ENCODE measurements at regions not wholly inside any gene's neighbourhood (a gene's known extent, or its start where the extent isn't known, plus 50 kb on each side); places are given as distances from the start of the nearest gene placed in this dataset.

- Histone ChIP-seq H3K4me1 (ENCODE audit: low read depth) (no peaks in the 10 kb centered on the region), H3K4me3 (no peak overlapping the region), H3K36me3 (ENCODE audit: low read depth) (no peaks in the 10 kb centered on the region), H3K9me3 (no peaks in the 10 kb centered on the region)
- no peak for DNase-seq
- intact Hi-C loops (cut with DNase I, micrococcal nuclease): no loop called here
- TF ChIP-seq CTCF (IDR thresholded peaks at IDR 0.05): no peak
- no peak for ATAC-seq
Observed at GRCh38 chr4:164440199-164440598, 313.7 kb upstream of the SMIM31 start.

GRCh38 chr4:164441109-164441508 is 312.8 kb upstream of the SMIM31 start:
- Histone ChIP-seq H3K4me3 (no peak overlapping the region), H3K36me3 (ENCODE audit: low read depth) (no peaks in the 10 kb centered on the region), H3K4me1 (ENCODE audit: low read depth) (no peaks in the 10 kb centered on the region), H3K9me3 (no peaks in the 10 kb centered on the region)
- intact Hi-C loops (cut with DNase I, micrococcal nuclease): no loop called here
- no peak for ATAC-seq
- DNase-seq: no peak
- TF ChIP-seq CTCF (IDR thresholded peaks at IDR 0.05): no peak

- Histone ChIP-seq H3K4me3 (no peak overlapping the region), H3K36me3 (ENCODE audit: low read depth) (no peaks in the 10 kb centered on the region), H3K4me1 (ENCODE audit: low read depth) (no peaks in the 10 kb centered on the region), H3K9me3 (no peaks in the 10 kb centered on the region)
- ATAC-seq (no peak), DNase-seq (no peak)
- TF ChIP-seq CTCF (IDR thresholded peaks at IDR 0.05): no peak
- intact Hi-C loops (cut with DNase I, micrococcal nuclease): no loop called here
Observed at GRCh38 chr4:164442180-164442579, 311.8 kb upstream of the SMIM31 start.

GRCh38 chr4:164446516-164446915 is 307.4 kb upstream of the SMIM31 start:
- no peak overlapping the region for H3K4me3 ChIP-seq
- no peak for TF ChIP-seq CTCF (IDR thresholded peaks at IDR 0.05)
- no peaks in the 10 kb centered on the region for H3K4me1 ChIP-seq (ENCODE audit: low read depth)
- intact Hi-C loops (cut with DNase I, micrococcal nuclease): no loop called here
- ATAC-seq: no peak
- DNase-seq: no peak
- H3K36me3 ChIP-seq (ENCODE audit: low read depth): no peaks in the 10 kb centered on the region
- peaks cover under 1% of the 10 kb centered on the region for H3K9me3 ChIP-seq

- TF ChIP-seq CTCF (IDR thresholded peaks at IDR 0.05): no peak
- H3K36me3 ChIP-seq (ENCODE audit: low read depth): no peaks in the 10 kb centered on the region
Observed at GRCh38 chr4:164461901-164462300, 292.0 kb upstream of the SMIM31 start.

GRCh38 chr4:164462471-164462870 is 291.5 kb upstream of the SMIM31 start:
- no peak for ATAC-seq

More at GRCh38 chr4:164461901-164462300, 292.0 kb upstream of the SMIM31 start:
- intact Hi-C loops (cut with DNase I, micrococcal nuclease): no loop called here
- no peaks in the 10 kb centered on the region for H3K4me1 ChIP-seq (ENCODE audit: low read depth)
- no peaks in the 10 kb centered on the region for H3K9me3 ChIP-seq
- DNase-seq: no peak
- ATAC-seq: no peak
- H3K4me3 ChIP-seq: no peak overlapping the region

More at GRCh38 chr4:164462471-164462870, 291.5 kb upstream of the SMIM31 start:
- no peaks in the 10 kb centered on the region for H3K9me3 ChIP-seq
- H3K4me1 ChIP-seq (ENCODE audit: low read depth): no peaks in the 10 kb centered on the region
- no peaks in the 10 kb centered on the region for H3K36me3 ChIP-seq (ENCODE audit: low read depth)
- DNase-seq: no peak
- H3K4me3 ChIP-seq: no peak overlapping the region
- no peak for TF ChIP-seq CTCF (IDR thresholded peaks at IDR 0.05)
- intact Hi-C loops (cut with DNase I, micrococcal nuclease): no loop called here
